ENCODE measurements at regions not wholly inside any gene's neighbourhood (a gene's known extent, or its start where the extent isn't known, plus 50 kb on each side); places are given as distances from the start of the nearest gene placed in this dataset.

- no peak overlapping the region for H3K4me3 Mint-ChIP-seq
- no peaks in the 10 kb centered on the region for H3K9me3 Mint-ChIP-seq
- peaks cover 5% of the 10 kb centered on the region for H3K4me1 Mint-ChIP-seq (ENCODE audit: unreplicated experiment)
- DNase-seq (ENCODE audit: extremely low spot score, unreplicated experiment): no peak
- H3K27me3 Mint-ChIP-seq: peaks cover 26% of the 10 kb centered on the region
- TF ChIP-seq CTCF (conservative IDR thresholded peaks at IDR 0.05): no peak
- no peak overlapping the region for H3K27ac Mint-ChIP-seq
- no peaks in the 10 kb centered on the region for H3K36me3 Mint-ChIP-seq
Observed at GRCh38 chr17:33580215-33580614, 287.1 kb upstream of the ASIC2 start.

DNA sequence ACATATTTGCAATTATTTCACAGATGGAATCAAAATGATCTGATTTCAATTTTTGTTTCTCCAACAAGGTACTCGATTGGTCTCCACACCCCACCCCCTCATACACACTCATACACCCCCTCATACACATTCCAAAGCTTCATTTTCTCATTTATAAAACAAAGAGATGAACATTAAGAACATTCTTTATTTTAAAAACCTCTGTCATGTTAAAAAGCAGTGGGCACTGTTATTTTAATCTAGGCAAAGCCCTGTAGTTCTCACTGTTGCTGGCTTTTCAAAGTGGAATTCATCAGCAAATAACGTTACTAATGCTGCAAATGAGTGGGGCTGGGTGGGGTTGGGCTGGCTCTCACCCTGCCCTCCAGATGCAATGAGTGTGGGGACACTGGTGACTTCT, 289.6 kb upstream of the ASIC2 start:
- no peak overlapping the region for H3K4me3 Mint-ChIP-seq
- no peaks in the 10 kb centered on the region for H3K36me3 Mint-ChIP-seq
- TF ChIP-seq CTCF (conservative IDR thresholded peaks at IDR 0.05): no peak
- peaks cover 18% of the 10 kb centered on the region for H3K27me3 Mint-ChIP-seq
- no peak for DNase-seq (ENCODE audit: extremely low spot score, unreplicated experiment)
- H3K4me1 Mint-ChIP-seq (ENCODE audit: unreplicated experiment): peaks cover 5% of the 10 kb centered on the region
- no peaks in the 10 kb centered on the region for H3K9me3 Mint-ChIP-seq
- H3K27ac Mint-ChIP-seq: peak overlapping the region; percentile 47

DNA sequence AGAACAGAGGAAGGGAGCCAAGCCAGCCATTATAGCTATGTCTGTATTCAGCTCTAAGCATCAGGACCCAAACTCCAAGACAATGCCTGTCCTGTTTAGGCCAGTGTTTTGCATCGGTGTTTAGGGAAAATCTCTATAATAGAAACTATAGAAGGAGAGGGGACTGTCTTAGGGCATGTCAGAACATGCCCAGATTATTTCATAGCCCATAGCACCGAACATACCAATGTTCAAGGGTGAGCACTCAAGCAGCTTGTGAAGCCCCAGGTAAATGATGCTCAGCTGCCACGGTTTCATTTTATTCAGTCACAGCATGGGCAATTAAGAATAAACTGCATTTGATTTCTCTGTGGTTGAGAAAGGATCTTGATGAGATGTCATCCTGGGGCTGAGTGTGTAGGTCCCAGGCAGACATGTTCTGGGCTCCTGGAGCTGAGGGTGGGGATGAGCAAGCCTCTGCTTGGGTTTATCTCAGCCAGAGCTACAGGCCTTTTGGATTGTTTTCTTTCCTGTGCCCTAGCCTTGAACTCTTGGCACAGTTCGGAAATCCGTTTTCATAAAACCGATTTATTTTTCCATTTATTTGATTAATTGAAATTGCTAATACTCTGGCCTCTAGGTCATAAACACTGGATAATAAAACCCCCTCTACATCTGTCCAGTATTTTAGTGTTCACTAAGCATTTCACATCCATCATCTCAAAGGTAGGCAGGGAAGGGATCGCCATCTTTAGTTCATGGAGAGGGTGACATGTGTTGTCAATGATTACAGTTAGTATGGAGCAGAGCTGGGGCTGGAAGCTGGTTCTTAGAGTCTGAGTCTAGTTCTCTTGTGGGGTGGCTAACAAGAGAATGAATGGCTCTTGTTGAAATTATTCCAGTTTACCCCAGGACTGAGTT, 290.7 kb upstream of the ASIC2 start:
- H3K27ac Mint-ChIP-seq: peak overlapping the region; percentile 47
- no peak for DNase-seq (ENCODE audit: extremely low spot score, unreplicated experiment)
- no peak overlapping the region for H3K4me3 Mint-ChIP-seq
- no peak for TF ChIP-seq CTCF (conservative IDR thresholded peaks at IDR 0.05)
- H3K36me3 Mint-ChIP-seq: no peaks in the 10 kb centered on the region
- peaks cover 5% of the 10 kb centered on the region for H3K4me1 Mint-ChIP-seq (ENCODE audit: unreplicated experiment)
- peaks cover 13% of the 10 kb centered on the region for H3K27me3 Mint-ChIP-seq
- no peaks in the 10 kb centered on the region for H3K9me3 Mint-ChIP-seq

- TF ChIP-seq CTCF (conservative IDR thresholded peaks at IDR 0.05): no peak
- H3K9me3 Mint-ChIP-seq: no peaks in the 10 kb centered on the region
- peaks cover 20% of the 10 kb centered on the region for H3K27me3 Mint-ChIP-seq
- no peaks in the 10 kb centered on the region for H3K36me3 Mint-ChIP-seq
- no peak for DNase-seq (ENCODE audit: extremely low spot score, unreplicated experiment)
- H3K4me1 Mint-ChIP-seq (ENCODE audit: unreplicated experiment): no peaks in the 10 kb centered on the region
- no peak overlapping the region for H3K4me3 Mint-ChIP-seq
- H3K27ac Mint-ChIP-seq: peak overlapping the region; percentile 39
Observed at GRCh38 chr17:33593991-33594390, 300.9 kb upstream of the ASIC2 start.

DNA sequence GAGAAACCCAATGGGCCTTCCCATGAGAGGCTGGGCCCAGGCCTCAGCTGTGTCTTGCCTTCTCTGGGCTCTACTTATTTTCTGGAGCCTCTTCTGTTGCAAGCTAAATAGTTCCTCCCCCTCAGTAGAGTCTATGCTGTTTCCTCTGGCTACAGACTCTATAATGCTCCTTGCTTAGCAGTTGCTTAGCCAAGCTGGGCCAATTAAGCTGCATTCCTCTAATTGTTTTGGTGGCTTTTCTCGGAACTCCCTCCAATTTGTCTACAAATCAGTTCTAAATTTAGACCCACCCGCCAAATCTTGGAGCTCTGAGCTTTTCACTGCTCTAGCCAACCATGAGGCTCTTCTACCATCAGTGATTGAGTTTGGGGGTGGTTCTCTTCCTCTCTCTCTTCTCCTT, 302.7 kb upstream of the ASIC2 start:
- DNase-seq (ENCODE audit: extremely low spot score, unreplicated experiment): no peak
- Mint-ChIP-seq H3K9me3 (no peaks in the 10 kb centered on the region), H3K27me3 (peaks cover 22% of the 10 kb centered on the region), H3K27ac (peak overlapping the region; percentile 1), H3K4me3 (no peak overlapping the region), H3K36me3 (no peaks in the 10 kb centered on the region), H3K4me1 (ENCODE audit: unreplicated experiment) (no peaks in the 10 kb centered on the region)
- no peak for TF ChIP-seq CTCF (conservative IDR thresholded peaks at IDR 0.05)
